Right lobe of liver (tissue), 6 donors: ENCODE measurements at regions not wholly inside any gene's neighbourhood (a gene's known extent, or its start where the extent isn't known, plus 50 kb on each side); places are given as distances from the start of the nearest gene placed in this dataset.

ENCODE experiments used
- ATAC-seq, 4 donors: fragments of 200-7000 bp; cut with Tn5 transposase; one replicate each; pipeline ENCODE4 v1.9.1; 2020; ENCODE audit warnings: mild to moderate bottlenecking in 4 of 4, moderate library complexity in 4 of 4
- DNase-seq, 3 donors: peaks; one replicate each; pipeline ENCODE4 v3.0.0-alpha.2; 2020
- H3K27ac ChIP-seq, 3 donors: fragments of 200-600 bp; one replicate each; pipeline ENCODE4 v1.8.0; 2022
- H3K27me3 ChIP-seq, 2 donors: fragments of 200-600 bp; one replicate each; pipeline ENCODE4 v1.8.0; 2022
- H3K36me3 ChIP-seq, 4 donors: fragments of 200-600 bp; sonication (generic) in 1 of 4; one replicate each; pipeline versions ENCODE4 v1.5.1 to v1.8.0; 2017 to 2022; ENCODE audit warnings: control low read depth in 1 of 4
- H3K4me1 ChIP-seq, 4 donors: fragments of 200-600 bp; sonication (generic) in 1 of 4; one replicate each; pipeline versions ENCODE4 v1.5.1 to v1.8.0; 2017 to 2022; ENCODE audit warnings: control low read depth in 1 of 4
- H3K4me3 ChIP-seq, 3 donors: fragments of 200-600 bp; one replicate each; pipeline ENCODE4 v1.8.0; 2022
- H3K9me3 ChIP-seq, 4 donors: fragments of 200-600 bp; sonication (generic) in 1 of 4; one replicate each; pipeline versions ENCODE4 v1.5.1 to v1.8.0; 2017 to 2022; ENCODE audit warnings: control low read depth in 1 of 4
- POLR2A ChIP-seq: fragments of 450-650 bp; IDR thresholded peaks from one replicate; pipeline ENCODE4 v1.6.1; 2017; ENCODE audit warnings: antibody characterized with exemption, mild to moderate bottlenecking
- WGBS: methylation state at CpG from one replicate; pipeline ENCODE4 v1.1.6; 2018; ENCODE audit warnings: low coverage, low lambda C conversion rate; ENCODE audit not compliant: insufficient coverage; ENCODE audit errors: missing lambda C conversion rate; 5-methylcytosine and 5-hydroxymethylcytosine counted together
- intact Hi-C, 2 donors: fragments of 100-400 bp; cut with DNase I; formaldehyde crosslinking; loops; one replicate each; pipeline versions ENCODE4 v1.11.2 to v1.14.1; 2022
- TF ChIP-seq, protein P1 (sequence below), 4 donors: fragments of 200-600 bp in 3 of 4; fragments of 450-650 bp in 1 of 4; IDR thresholded peaks; one replicate each; pipeline versions ENCODE4 v1.5.1 to v1.8.0; 2016 to 2022; ENCODE audit warnings: antibody characterized with exemption in 4 of 4, mild to moderate bottlenecking in 2 of 4
- donor health status: DM: no; HTN: yes; CAD: no.
- donor health status: DM: no; HTN: no; CAD: no.
- donor health status: DM: no; HTN: no; CAD: no.
- donor health status: DM: no; HTN: yes; CAD: no.
- donor health status: DM: no; HTN: yes; CAD: no.

DNA sequence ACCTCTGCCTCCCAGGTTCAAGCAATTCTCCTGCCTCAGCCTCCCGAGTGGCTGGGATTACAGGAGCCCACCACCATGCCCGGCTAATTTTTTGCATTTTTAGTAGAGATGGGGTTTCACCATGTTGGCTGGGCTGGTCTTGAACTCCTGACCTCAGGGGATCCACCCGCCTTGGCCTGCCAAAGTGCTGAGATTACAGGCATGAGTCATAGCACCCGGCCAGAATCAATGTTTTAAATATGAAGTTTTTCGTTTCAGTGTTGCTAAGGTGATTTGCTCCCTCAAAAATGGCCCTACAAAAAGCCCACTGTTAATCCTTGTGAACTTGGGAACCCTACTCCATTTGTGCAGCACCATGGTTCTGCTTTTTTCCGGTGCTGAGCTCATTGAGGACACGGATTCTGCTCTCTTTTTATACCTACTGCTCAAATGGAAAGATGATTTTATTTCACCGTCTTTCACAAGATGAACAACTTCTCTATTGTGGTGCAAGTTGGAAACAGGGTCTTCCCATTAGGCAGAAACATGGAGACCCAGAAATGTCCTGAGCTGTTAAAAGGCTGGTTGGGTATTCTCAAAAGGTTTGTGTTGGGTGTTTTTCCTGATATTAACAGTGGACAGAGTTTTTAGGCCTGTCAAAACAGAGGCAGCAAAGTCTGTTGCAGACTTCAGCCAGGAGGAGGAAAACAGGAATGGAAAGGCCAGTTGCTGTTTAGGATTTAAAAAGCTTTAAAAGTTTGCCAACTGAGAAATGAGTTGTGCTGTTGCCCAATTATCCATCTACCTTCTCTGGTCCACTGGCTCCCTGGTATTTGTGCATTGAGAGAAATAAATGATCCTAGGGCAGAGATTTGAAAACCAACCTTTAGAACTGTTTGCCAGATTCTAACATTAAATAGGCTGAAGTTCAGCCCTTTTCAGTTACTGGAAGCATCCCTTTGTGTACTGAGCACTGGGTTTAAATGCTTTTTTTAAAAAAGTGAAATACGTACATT lies 85.8 kb downstream of the ATP23 start:
- H3K27me3 ChIP-seq, result no peaks in the 10 kb centered on the region

DNA sequence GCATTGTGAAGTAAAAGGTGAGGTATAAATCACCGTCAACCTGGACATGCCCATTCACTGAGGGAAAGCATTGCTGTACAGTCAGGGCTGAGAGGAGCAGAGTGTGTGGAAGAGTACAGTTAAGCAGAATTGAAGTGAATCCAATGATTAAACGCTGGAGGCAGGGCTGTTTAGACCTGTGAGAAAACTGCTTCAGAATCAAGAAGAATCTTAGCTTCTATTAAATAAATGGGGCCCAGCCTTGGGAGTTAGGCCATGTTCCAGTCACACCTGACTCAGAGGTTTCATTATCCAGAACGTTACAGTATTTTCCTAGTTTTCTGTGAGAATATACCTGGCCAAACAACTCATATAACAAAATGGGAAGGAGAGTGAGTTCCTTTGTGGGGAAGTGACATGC lies 86.9 kb downstream of the ATP23 start:
- 55% methylated on average over 3 of the region's 3 CpGs for WGBS
- H3K4me3 ChIP-seq, result no peak overlapping the region
- intact Hi-C loops, result no loop called here
- DNase-seq, result no peak
- H3K9me3 ChIP-seq, result no peaks in the 10 kb centered on the region
- no peaks in the 10 kb centered on the region for H3K27me3 ChIP-seq
- no peak overlapping the region for H3K27ac ChIP-seq
- no peaks in the 10 kb centered on the region for H3K36me3 ChIP-seq
- no peak for ATAC-seq
- no peak for TF ChIP-seq POLR2A
- TF ChIP-seq, protein P1, sequence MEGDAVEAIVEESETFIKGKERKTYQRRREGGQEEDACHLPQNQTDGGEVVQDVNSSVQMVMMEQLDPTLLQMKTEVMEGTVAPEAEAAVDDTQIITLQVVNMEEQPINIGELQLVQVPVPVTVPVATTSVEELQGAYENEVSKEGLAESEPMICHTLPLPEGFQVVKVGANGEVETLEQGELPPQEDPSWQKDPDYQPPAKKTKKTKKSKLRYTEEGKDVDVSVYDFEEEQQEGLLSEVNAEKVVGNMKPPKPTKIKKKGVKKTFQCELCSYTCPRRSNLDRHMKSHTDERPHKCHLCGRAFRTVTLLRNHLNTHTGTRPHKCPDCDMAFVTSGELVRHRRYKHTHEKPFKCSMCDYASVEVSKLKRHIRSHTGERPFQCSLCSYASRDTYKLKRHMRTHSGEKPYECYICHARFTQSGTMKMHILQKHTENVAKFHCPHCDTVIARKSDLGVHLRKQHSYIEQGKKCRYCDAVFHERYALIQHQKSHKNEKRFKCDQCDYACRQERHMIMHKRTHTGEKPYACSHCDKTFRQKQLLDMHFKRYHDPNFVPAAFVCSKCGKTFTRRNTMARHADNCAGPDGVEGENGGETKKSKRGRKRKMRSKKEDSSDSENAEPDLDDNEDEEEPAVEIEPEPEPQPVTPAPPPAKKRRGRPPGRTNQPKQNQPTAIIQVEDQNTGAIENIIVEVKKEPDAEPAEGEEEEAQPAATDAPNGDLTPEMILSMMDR (IDR thresholded peaks at IDR 0.05), result no peak
- no peaks in the 10 kb centered on the region for H3K4me1 ChIP-seq

More for the DNA sequence above, 85.8 kb downstream of the ATP23 start:
- H3K9me3 ChIP-seq, result no peaks in the 10 kb centered on the region
- WGBS, result 47% methylated on average over 7 of the region's 9 CpGs
- ATAC-seq, result no peak
- H3K27ac ChIP-seq, result no peak overlapping the region
- no peak overlapping the region for H3K4me3 ChIP-seq
- no peaks in the 10 kb centered on the region for H3K4me1 ChIP-seq
- H3K36me3 ChIP-seq, result no peaks in the 10 kb centered on the region
- intact Hi-C loops, result no loop called here
- no peak for DNase-seq
- TF ChIP-seq, protein P1 (IDR thresholded peaks at IDR 0.05), result no peak
- TF ChIP-seq POLR2A, result no peak

DNA sequence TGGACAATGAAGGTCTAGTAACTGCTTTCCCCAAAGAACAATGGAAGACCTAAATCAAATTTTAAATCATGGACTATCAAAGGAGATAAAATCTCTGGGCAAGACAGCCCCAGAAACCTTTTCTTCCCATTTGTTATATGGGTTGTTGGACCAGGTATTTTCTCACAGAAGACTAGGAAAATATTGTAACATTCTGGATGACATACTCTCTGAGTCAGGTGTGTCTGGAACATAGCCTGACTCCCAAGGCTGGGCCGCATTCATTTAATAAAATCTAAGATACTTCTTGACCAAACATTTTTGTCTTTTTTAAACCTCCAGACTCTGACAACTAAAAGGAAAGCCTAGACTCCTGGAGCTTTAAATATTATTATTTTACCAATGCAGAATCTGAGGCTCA lies 87.9 kb downstream of the ATP23 start:
- no peak for DNase-seq
- Histone ChIP-seq H3K4me3 (no peak overlapping the region), H3K9me3 (no peaks in the 10 kb centered on the region), H3K4me1 (no peaks in the 10 kb centered on the region), H3K27me3 (no peaks in the 10 kb centered on the region), H3K36me3 (no peaks in the 10 kb centered on the region), H3K27ac (no peak overlapping the region)
- WGBS, result no CpG with 5 or more reads among the region's 1 CpG
- ATAC-seq, result no peak
- intact Hi-C loops, result no loop called here
- TF ChIP-seq, protein P1 (IDR thresholded peaks at IDR 0.05), result no peak
- no peak for TF ChIP-seq POLR2A

DNA sequence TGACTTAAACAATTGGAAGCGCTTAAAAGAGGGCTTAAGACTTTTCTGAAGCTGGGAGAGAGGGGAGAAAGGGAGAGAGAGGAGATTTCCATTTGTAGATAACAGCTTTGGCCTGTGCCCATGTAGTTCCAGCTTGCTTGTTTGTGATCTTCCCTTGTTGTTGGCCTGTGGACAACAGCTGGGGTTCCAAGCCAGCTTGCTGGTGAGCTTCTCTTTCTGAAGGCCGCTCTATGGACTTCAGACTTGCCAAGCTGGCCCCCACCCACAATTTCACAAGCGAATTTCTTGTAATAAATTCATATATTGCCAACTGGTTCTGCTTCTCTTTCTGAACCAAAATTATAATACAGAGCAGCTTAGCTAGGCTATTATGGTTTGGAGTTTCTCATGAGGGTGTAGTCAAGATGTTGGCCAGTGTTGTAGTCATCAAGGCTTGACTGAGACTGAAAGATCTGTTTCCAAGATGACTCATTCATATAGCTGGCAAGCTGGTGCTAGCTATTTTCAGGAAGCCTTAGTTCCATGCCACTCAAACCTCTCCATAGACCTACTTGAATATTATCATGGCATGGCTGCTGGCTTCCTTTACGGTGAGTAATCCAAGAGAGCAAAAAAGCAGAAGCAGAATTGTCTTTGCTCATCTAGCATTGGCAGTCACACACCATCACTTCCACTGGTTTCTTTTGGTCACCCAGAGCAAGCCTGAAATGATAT lies 89.4 kb downstream of the ATP23 start:
- no peaks in the 10 kb centered on the region for H3K36me3 ChIP-seq
- H3K4me3 ChIP-seq, result no peak overlapping the region
- no peaks in the 10 kb centered on the region for H3K4me1 ChIP-seq
- ATAC-seq, result no peak
- 67% methylated on average over 4 of the region's 4 CpGs for WGBS
- DNase-seq, result no peak
- intact Hi-C loops, result no loop called here
- TF ChIP-seq POLR2A, result no peak
- TF ChIP-seq, protein P1 (IDR thresholded peaks at IDR 0.05), result no peak
- H3K9me3 ChIP-seq, result no peaks in the 10 kb centered on the region
- H3K27me3 ChIP-seq, result no peaks in the 10 kb centered on the region
- no peak overlapping the region for H3K27ac ChIP-seq
